ENCODE measurements at regions not wholly inside any gene's neighbourhood (a gene's known extent, or its start where the extent isn't known, plus 50 kb on each side); places are given as distances from the start of the nearest gene placed in this dataset.

GRCh38 chr6:85195243-85195642, 254.6 kb upstream of the NT5E start:
- H3K9me3 ChIP-seq (ENCODE audit: control insufficient read depth in 1 of 2, insufficient read depth in 1 of 2, low read length in 2 of 2) = peaks cover 0 to 6% of the 10 kb centered on the region in 2 experiments
- no peak overlapping the region for H3K27ac Mint-ChIP-seq
- no peak for TF ChIP-seq CTCF (IDR thresholded peaks at IDR 0.05)
- no peaks in the 10 kb centered on the region for H3K4me1 ChIP-seq (ENCODE audit: insufficient read depth, low read length)
- CTCF ChIA-PET = no interaction called here
- no peak overlapping the region for H3K27ac ChIP-seq (ENCODE audit: low read depth in 1 of 2, low read length in 2 of 2)
- ATAC-seq (ENCODE audit: poor library complexity) = no peak
- POLR2A ChIA-PET = no interaction called here
- intact Hi-C loops (cut with DNase I, micrococcal nuclease) = no loop called here
- peaks cover 3% of the 10 kb centered on the region for H3K9me3 Mint-ChIP-seq
- H3K4me1 Mint-ChIP-seq (ENCODE audit: low read depth) = no peaks in the 10 kb centered on the region
- DNase-seq = no peak
- no peaks in the 10 kb centered on the region for H3K36me3 ChIP-seq (ENCODE audit: insufficient read depth, low read length)
- no peak overlapping the region for H3K4me3 Mint-ChIP-seq
- H3K27me3 ChIP-seq (ENCODE audit: control insufficient read depth in 1 of 2, insufficient read depth in 2 of 2, low read length in 2 of 2) = no peaks in the 10 kb centered on the region
- H3K36me3 Mint-ChIP-seq (ENCODE audit: low read depth) = no peaks in the 10 kb centered on the region
- H3K4me3 ChIP-seq (ENCODE audit: low read length) = no peak overlapping the region
- H3K27me3 Mint-ChIP-seq = no peaks in the 10 kb centered on the region

GRCh38 chr6:85193339-85193738, 256.5 kb upstream of the NT5E start:
- H3K4me3 Mint-ChIP-seq = no peak overlapping the region
- intact Hi-C loops (cut with DNase I, micrococcal nuclease) = no loop called here
- ChIA-PET POLR2A (no interaction called here), CTCF (no interaction called here)
- H3K9me3 Mint-ChIP-seq = peaks cover 7% of the 10 kb centered on the region
- H3K4me3 ChIP-seq (ENCODE audit: low read length) = no peak overlapping the region
- no peak overlapping the region for H3K27ac Mint-ChIP-seq
- no peak overlapping the region for H3K27ac ChIP-seq (ENCODE audit: low read depth in 1 of 2, low read length in 2 of 2)
- H3K4me1 Mint-ChIP-seq (ENCODE audit: low read depth) = no peaks in the 10 kb centered on the region
- no peaks in the 10 kb centered on the region for H3K4me1 ChIP-seq (ENCODE audit: insufficient read depth, low read length)
- H3K9me3 ChIP-seq (ENCODE audit: control insufficient read depth in 1 of 2, insufficient read depth in 1 of 2, low read length in 2 of 2) = peaks cover 0 to 6% of the 10 kb centered on the region in 2 experiments
- H3K27me3 ChIP-seq (ENCODE audit: control insufficient read depth in 1 of 2, insufficient read depth in 2 of 2, low read length in 2 of 2) = no peaks in the 10 kb centered on the region
- no peaks in the 10 kb centered on the region for H3K36me3 Mint-ChIP-seq (ENCODE audit: low read depth)
- no peaks in the 10 kb centered on the region for H3K36me3 ChIP-seq (ENCODE audit: insufficient read depth, low read length)
- TF ChIP-seq CTCF (IDR thresholded peaks at IDR 0.05) = no peak
- no peak for DNase-seq
- ATAC-seq (ENCODE audit: poor library complexity) = no peak
- no peaks in the 10 kb centered on the region for H3K27me3 Mint-ChIP-seq

DNA sequence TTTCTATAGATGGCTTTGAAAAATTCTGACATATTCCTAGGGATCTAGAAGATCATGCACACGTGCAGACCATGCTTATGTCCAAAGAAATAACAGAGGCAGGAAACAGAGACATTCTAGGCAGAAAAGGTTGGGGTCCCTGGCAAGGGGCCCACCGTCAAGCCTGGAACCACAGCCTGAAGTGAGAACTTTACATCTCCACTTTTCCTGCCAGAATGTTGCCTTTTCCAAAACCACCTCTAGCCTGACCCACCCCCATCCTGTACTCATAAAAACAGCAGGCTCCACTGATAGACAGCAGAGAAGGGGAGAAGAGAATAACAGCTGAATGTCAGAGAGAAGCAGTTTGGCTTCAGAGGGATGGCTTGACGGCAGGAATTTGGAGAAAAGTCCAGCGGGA, 257.3 kb upstream of the NT5E start:
- POLR2A ChIA-PET = no interaction called here
- no peak overlapping the region for H3K4me3 ChIP-seq (ENCODE audit: low read length)
- no peaks in the 10 kb centered on the region for H3K27me3 Mint-ChIP-seq
- DNase-seq (no peak), ATAC-seq (ENCODE audit: poor library complexity) (no peak)
- peaks cover 0 to 12% of the 10 kb centered on the region in 2 experiments for H3K9me3 ChIP-seq (ENCODE audit: control insufficient read depth in 1 of 2, insufficient read depth in 1 of 2, low read length in 2 of 2)
- H3K27ac Mint-ChIP-seq = no peak overlapping the region
- no peaks in the 10 kb centered on the region for H3K36me3 ChIP-seq (ENCODE audit: insufficient read depth, low read length)
- H3K27me3 ChIP-seq (ENCODE audit: control insufficient read depth in 1 of 2, insufficient read depth in 2 of 2, low read length in 2 of 2) = no peaks in the 10 kb centered on the region
- intact Hi-C loops (cut with DNase I, micrococcal nuclease) = no loop called here
- no peaks in the 10 kb centered on the region for H3K4me1 Mint-ChIP-seq (ENCODE audit: low read depth)
- no peaks in the 10 kb centered on the region for H3K36me3 Mint-ChIP-seq (ENCODE audit: low read depth)
- TF ChIP-seq CTCF (IDR thresholded peaks at IDR 0.05) = no peak
- no peak overlapping the region for H3K4me3 Mint-ChIP-seq
- CTCF ChIA-PET = no interaction called here
- H3K4me1 ChIP-seq (ENCODE audit: insufficient read depth, low read length) = no peaks in the 10 kb centered on the region
- peaks cover 6% of the 10 kb centered on the region for H3K9me3 Mint-ChIP-seq
- no peak overlapping the region for H3K27ac ChIP-seq (ENCODE audit: low read depth in 1 of 2, low read length in 2 of 2)

Measured in CD4-positive, alpha-beta T cell (primary cell).